ENCODE measurements at regions not wholly inside any gene's neighbourhood (a gene's known extent, or its start where the extent isn't known, plus 50 kb on each side); places are given as distances from the start of the nearest gene placed in this dataset.

DNA sequence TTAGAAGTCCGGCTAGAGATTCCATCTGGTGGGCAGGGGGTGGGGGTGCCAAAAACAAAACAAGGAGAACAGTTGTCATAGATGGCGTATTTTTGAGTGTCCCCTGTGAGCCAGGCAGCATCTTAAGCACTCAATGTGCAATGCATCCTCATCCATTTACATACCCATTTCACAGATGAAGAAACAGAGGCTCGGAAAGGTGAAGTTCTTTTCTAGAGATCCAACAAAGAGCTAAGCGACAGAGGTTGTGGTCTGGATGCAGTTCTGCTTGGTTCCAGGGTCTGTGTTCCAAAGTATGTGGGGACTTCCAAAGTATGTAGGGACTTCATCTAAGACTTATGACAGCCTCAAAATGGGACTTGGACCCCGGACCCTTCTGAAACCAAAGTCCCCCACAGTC is 277.8 kb downstream of the MN1 start:
- no peak for DNase-seq (ENCODE audit: low read depth, low spot score)

DNA sequence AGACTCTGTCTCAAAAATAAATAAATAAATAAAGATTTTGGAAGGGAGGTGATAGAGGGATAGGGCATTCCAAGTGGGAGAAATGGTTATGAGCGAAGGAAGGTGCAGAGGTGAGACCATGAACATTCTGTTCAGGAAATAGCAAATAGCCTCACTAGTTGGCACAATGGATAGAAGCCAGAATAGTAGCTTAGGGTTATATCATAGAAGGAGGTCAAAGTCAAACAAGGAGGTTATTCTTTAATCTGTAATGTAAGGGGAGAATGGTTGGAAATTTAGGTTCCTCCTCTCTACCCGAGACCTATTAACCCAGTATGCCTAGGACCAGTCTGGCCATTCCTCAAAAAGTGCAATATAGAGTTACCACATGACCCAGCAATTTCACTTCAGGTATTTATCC is 275.8 kb downstream of the MN1 start:
- no peak for DNase-seq (ENCODE audit: low read depth, low spot score)

- DNase-seq (ENCODE audit: low read depth, low spot score), result no peak
Measured at GRCh38 chr22:27526901-27527300, 274.7 kb downstream of the MN1 start.

DNA sequence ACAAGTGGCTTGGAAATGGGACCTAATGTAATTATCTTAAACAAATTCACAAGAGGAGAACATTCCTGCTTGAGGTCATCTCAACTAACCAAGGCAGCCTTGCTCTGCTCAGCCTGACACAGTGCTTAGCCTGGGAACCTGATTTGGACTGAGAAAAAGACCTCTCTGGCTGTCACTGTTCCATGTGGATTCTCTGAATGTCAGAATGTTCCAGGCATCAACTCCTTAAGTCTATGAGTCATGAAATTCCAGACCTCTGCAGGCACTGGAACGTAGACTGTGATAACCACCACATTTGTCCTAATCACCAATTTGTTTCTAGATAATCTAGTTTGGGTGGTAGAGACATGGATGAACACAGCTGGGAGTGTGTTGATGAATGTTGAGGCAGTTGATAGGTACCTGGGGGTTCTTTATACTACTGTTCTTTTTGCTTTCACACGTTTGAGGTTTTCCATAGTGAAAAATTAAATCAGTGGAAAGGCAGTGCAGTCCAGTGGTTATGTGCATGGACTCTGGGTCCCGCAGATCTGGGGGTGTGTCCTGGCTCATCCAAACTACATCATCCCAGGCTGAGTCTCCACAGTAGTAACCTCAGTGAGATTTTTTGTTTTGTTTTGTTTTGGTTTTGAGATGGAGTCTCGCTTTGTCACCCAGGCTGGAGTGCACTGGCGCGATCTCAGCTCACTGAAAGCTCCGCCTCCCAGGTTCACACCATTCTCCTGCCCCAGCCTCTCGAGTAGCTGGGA is 269.6 kb downstream of the MN1 start:
- DNase-seq (ENCODE audit: low read depth, low spot score), result no peak

DNA sequence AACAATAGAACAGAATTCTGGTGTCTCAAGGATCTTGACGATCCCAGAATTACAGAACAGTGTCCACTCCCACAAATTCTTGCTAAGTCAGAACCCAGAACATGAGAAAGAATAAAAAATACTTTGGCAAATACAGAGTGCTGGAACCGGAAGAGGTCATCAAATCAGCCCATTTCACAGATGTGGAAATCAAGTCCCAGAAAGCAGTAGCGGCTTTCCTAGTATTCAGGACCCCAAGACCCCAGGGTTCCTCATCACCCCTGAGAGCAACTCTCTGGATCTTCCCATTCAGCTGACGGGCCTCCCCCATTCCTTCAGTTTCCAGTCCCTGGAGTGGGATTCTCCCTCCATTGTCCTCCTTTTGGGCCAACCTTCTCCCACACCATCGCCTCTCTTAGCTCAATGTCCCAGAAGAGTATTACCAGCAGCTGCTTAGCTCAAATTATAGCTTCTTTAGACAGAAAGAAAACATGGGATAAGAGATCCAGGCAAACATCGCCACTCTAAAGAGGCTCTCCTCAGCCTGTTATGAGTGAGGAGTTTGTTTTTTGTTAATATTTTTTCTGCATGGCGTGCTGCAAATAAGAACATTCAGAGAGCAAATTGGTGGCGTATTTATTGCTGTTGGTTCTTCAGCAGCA is 268.3 kb downstream of the MN1 start:
- DNase-seq (ENCODE audit: low read depth, low spot score), result no peak

- no peak for DNase-seq (ENCODE audit: low read depth, low spot score)
Measured at GRCh38 chr22:27534720-27535125, 266.8 kb downstream of the MN1 start.

DNA sequence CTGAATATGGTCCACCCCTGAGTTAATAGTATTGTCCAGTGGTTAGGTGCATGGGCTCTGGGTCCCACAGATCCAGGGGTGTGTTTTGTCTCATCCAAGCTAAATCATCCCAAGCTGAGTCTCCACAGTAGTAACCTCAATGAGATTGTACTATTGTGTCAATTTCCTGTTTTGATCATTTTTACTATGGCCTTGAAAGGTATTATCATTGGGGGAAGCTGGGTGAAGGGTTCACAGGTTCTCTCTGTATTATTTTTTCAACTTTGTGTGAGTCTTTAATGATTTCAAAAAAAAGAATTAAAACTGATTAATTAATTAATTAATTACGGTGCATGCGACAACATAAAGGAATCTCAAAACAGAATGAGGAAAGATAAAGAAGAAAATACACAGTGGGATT is 266.1 kb downstream of the MN1 start:
- DNase-seq (ENCODE audit: low read depth, low spot score), result no peak

- no peak for DNase-seq (ENCODE audit: low read depth, low spot score)
Measured at GRCh38 chr22:27537501-27537900, 264.1 kb downstream of the MN1 start.

GRCh38 chr22:27538666-27539065 is 262.9 kb downstream of the MN1 start:
- no peak for DNase-seq (ENCODE audit: low read depth, low spot score)

DNA sequence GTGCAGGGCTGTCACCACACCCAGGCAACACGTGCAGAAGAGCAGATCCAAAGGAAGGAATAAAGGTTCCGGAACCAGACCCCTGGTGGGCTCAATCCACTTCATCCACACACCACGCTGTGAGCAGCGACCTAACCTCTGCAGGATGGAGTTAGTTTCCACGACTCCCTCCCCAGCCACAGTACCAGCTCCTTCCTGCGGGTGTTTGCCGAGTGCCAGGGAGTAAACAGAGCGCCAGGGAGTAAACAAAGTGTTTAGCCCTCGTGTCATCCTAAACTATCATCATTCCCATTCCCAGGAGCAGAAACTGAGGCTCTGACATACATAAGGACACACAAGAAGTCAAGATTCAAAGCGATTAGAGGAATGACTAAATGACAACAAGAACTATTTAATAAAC is 261.3 kb downstream of the MN1 start:
- no peak for DNase-seq (ENCODE audit: low read depth, low spot score)

- no peak for DNase-seq (ENCODE audit: low read depth, low spot score)
Measured at GRCh38 chr22:27540656-27541396, 260.7 kb downstream of the MN1 start.

DNA sequence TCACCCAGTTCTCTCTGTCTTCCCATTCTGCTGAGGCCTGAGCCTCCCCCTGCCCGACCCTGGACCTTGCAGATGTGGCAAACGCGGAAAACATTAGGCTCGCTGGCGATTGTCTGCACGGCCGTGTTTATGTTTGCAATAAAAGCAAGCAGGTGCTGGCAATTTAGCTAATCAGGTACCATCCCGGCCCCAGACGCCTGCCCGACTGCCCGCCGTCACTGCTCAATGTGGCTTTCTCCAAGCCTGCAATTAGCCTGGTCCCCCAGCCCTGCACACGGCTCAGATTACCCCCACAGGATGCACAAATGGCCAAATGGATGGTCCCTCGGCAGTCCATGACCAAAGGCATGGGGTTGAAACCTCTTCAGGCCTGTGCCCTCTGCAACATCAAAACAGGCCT is 259.7 kb downstream of the MN1 start:
- DNase-seq (ENCODE audit: low read depth, low spot score), result no peak

GRCh38 chr22:27542602-27543001 is 259.0 kb downstream of the MN1 start:
- DNase-seq (ENCODE audit: low read depth, low spot score), result peak; percentile 60

- no peak for DNase-seq (ENCODE audit: low read depth, low spot score)
Measured at GRCh38 chr22:27543460-27543859, 258.1 kb downstream of the MN1 start.

DNA sequence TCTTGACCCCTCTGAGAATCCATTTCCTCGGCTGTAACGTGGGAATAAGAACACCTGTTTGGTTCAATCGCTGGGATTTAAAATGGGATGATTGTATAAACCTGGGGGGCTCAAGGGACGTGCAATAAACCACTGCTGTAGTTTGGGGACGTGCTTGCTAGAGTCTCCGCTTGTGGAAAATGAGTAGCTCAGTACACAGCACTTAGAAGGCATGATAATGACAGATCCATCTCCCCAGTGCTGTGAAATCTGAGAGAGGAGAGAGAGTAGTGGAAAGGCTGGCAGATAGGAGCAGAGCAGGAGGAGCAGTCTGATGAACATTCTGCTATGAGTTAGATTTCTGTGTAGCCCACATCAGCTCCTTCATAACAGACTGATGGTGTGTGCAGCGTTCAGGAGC is 256.5 kb downstream of the MN1 start:
- DNase-seq (ENCODE audit: low read depth, low spot score), result no peak

GRCh38 chr22:27546157-27546935 is 255.2 kb downstream of the MN1 start:
- DNase-seq (ENCODE audit: low read depth, low spot score), result no peak

DNA sequence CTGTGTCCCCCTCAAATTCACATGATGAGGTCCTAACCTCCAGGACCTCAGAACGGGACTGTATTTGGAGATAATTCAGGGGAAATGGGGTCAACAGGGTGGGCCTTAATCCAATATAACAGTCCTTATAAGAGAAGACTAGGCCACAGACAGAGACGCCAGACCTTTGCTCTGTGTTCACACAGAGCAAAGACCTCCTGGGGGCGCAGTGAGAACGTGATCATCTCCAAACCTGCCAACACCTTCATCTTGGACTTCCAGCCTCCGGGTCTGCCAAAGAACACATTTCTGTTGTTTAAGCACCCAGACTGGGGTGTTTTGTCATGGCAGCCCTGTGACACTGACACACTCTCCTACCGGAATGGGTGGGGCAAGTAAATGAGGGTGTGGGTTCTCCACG is 250.2 kb downstream of the MN1 start:
- DNase-seq (ENCODE audit: low read depth, low spot score), result no peak

DNA sequence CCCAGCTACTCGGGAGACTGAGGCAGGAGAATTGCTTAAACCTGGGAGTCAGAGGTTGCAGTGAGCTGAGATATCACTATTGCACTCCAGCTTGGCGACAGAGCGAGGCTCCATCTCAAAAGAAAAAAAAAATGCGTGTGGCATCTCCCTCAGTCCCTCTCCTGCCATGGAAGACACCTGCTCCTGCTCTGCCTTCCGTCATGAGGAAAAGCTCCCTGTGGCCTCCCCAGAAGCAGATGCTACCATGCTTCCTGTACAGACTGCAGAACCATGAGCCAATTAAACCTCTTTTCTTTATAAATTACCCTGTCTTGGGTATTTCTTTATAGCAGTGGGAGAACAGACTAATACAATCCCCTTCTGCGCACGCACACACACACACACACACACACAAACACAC is 249.4 kb downstream of the MN1 start:
- no peak for DNase-seq (ENCODE audit: low read depth, low spot score)

GRCh38 chr22:27552863-27553262 is 248.7 kb downstream of the MN1 start:
- no peak for DNase-seq (ENCODE audit: low read depth, low spot score)

DNA sequence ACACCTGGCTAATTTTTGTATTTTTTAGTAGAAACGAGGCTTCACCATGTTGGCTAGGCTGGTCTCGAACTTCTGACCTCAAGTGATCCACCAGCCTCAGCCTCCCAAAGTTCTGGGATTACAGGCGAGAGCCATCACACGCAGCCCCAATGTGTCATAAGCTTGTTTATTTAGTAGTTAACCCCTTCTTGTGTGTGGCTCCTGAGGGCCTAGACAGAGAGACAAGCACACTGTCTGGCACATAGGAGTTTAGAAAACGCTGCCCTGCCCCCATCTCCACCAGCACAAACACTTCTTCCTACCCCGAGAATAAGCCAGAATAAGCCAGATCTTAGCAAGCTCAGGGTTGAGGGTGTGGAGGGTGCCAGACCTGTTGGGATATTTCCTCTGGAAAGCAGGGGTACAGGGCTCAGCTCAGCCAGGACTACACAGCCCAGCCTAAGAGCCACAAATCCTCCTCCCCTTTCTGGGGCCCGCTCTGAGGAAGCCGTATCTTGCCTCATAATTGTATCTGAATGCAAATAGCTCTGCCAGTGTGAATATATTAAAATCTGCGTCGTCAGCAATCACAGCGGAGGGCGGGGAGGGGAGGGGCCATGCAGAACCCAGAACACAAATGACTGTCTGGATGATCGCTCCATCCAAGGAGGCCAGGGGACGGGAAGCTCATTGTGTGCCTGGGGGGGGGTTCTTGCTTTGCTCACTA is 247.3 kb downstream of the MN1 start:
- no peak for DNase-seq (ENCODE audit: low read depth, low spot score)

- DNase-seq (ENCODE audit: low read depth, low spot score), result no peak
Measured at GRCh38 chr22:27554841-27555456, 246.6 kb downstream of the MN1 start.

Measured in brain pericyte (primary cell).